Vagina (tissue), 2 donors: ENCODE measurements at regions not wholly inside any gene's neighbourhood (a gene's known extent, or its start where the extent isn't known, plus 50 kb on each side); places are given as distances from the start of the nearest gene placed in this dataset.

Experiments used
- DNase-seq, 2 donors: peaks; one replicate each; pipeline ENCODE4 v3.0.0-alpha.2; 2017; ENCODE audit errors: extremely low spot score in 2 of 2
- H3K27ac ChIP-seq: fragments of 200-600 bp; sonication (generic); one replicate; pipeline ENCODE4 v1.5.1; 2019
- H3K27me3 ChIP-seq: fragments of 200-600 bp; sonication (generic); one replicate; pipeline ENCODE4 v1.5.1; 2019
- H3K36me3 ChIP-seq, 2 donors: fragments of 200-600 bp; sonication (generic); one replicate each; pipeline ENCODE4 v1.5.1; 2017 to 2019
- H3K4me1 ChIP-seq: fragments of 200-600 bp; sonication (generic); one replicate; pipeline ENCODE4 v1.5.1; 2019
- H3K4me3 ChIP-seq, 2 donors: fragments of 200-600 bp; sonication (generic); 1 replicate in 1 of 2; 2 replicates in 1 of 2; pipeline ENCODE4 v1.5.1; 2016 to 2019
- H3K9me3 ChIP-seq: fragments of 200-600 bp; sonication (generic); one replicate; pipeline ENCODE4 v1.5.1; 2019
- CTCF ChIP-seq, 3 experiments: fragments of 450-650 bp in 2 of 3; fragments of 200-600 bp in 1 of 3; sonication (generic) in 1 of 3; IDR thresholded peaks; one replicate each; pipeline ENCODE4 v1.5.1; 2017 to 2019; ENCODE audit warnings: antibody characterized with exemption in 3 of 3, mild to moderate bottlenecking in 2 of 3, moderate library complexity in 2 of 3
- POLR2A ChIP-seq, 2 donors: fragments of 450-650 bp; IDR thresholded peaks; one replicate each; pipeline ENCODE4 v1.6.1; 2017; ENCODE audit warnings: antibody characterized with exemption in 2 of 2, mild to moderate bottlenecking in 2 of 2, moderate library complexity in 2 of 2
- POLR2AphosphoS5 ChIP-seq, 2 donors: sonication (generic); formaldehyde crosslinking; IDR thresholded peaks; one replicate each; pipeline ENCODE4 v1.9.0; 2017; ENCODE audit warnings: antibody characterized with exemption in 2 of 2, mild to moderate bottlenecking in 2 of 2, low read depth in 1 of 2; ENCODE audit not compliant: insufficient read depth in 1 of 2
- intact Hi-C: fragments of 100-400 bp; cut with DNase I; formaldehyde crosslinking; loops from one replicate; pipeline ENCODE4 v1.15.1; 2023

GRCh38 chr5:7036192-7036835 lies 323.1 kb downstream of the TENT4A start:
- H3K27me3 ChIP-seq: no peaks in the 10 kb centered on the region
- intact Hi-C loops: no loop called here

GRCh38 chr5:7039074-7039473 lies 325.8 kb downstream of the TENT4A start:
- Histone ChIP-seq H3K27ac (no peak overlapping the region), H3K36me3 (no peaks in the 10 kb centered on the region), H3K27me3 (no peaks in the 10 kb centered on the region), H3K9me3 (no peaks in the 10 kb centered on the region), H3K4me1 (no peaks in the 10 kb centered on the region), H3K4me3 (no peak overlapping the region)
- no peak for TF ChIP-seq CTCF (IDR thresholded peaks at IDR 0.05)
- TF ChIP-seq POLR2AphosphoS5 (IDR thresholded peaks at IDR 0.05; ENCODE audit: insufficient read depth in 1 of 2, low read depth in 1 of 2): no peak
- intact Hi-C loops: no loop called here
- DNase-seq: no peak

More at GRCh38 chr5:7036192-7036835, 323.1 kb downstream of the TENT4A start:
- no peaks in the 10 kb centered on the region for H3K9me3 ChIP-seq
- no peak overlapping the region for H3K27ac ChIP-seq
- no peak overlapping the region for H3K4me3 ChIP-seq
- H3K36me3 ChIP-seq: no peaks in the 10 kb centered on the region
- TF ChIP-seq POLR2A (IDR thresholded peaks at IDR 0.05) (no peak), POLR2AphosphoS5 (IDR thresholded peaks at IDR 0.05; ENCODE audit: insufficient read depth in 1 of 2, low read depth in 1 of 2) (no peak), CTCF (IDR thresholded peaks at IDR 0.05) (no peak)
- DNase-seq: no peak
- no peaks in the 10 kb centered on the region for H3K4me1 ChIP-seq

GRCh38 chr5:7040111-7040510 lies 326.9 kb downstream of the TENT4A start:
- Histone ChIP-seq H3K27ac (no peak overlapping the region), H3K27me3 (no peaks in the 10 kb centered on the region), H3K9me3 (no peaks in the 10 kb centered on the region), H3K36me3 (no peaks in the 10 kb centered on the region), H3K4me3 (no peak overlapping the region), H3K4me1 (no peaks in the 10 kb centered on the region)
- DNase-seq: no peak
- intact Hi-C loops: no loop called here
- no peak for TF ChIP-seq POLR2AphosphoS5 (IDR thresholded peaks at IDR 0.05; ENCODE audit: insufficient read depth in 1 of 2, low read depth in 1 of 2)

- intact Hi-C loops: no loop called here
- Histone ChIP-seq H3K4me3 (no peak overlapping the region), H3K9me3 (no peaks in the 10 kb centered on the region), H3K4me1 (no peaks in the 10 kb centered on the region), H3K27me3 (no peaks in the 10 kb centered on the region), H3K27ac (no peak overlapping the region), H3K36me3 (no peaks in the 10 kb centered on the region)
- DNase-seq: no peak
- TF ChIP-seq CTCF (IDR thresholded peaks at IDR 0.05) (no peak), POLR2AphosphoS5 (IDR thresholded peaks at IDR 0.05; ENCODE audit: insufficient read depth in 1 of 2, low read depth in 1 of 2) (no peak), POLR2A (IDR thresholded peaks at IDR 0.05) (no peak)
Measured at GRCh38 chr5:7043797-7044196, 330.6 kb downstream of the TENT4A start.

- Histone ChIP-seq H3K27me3 (no peaks in the 10 kb centered on the region), H3K36me3 (no peaks in the 10 kb centered on the region), H3K9me3 (no peaks in the 10 kb centered on the region), H3K4me1 (no peaks in the 10 kb centered on the region), H3K4me3 (no peak overlapping the region), H3K27ac (no peak overlapping the region)
- intact Hi-C loops: no loop called here
- no peak for DNase-seq
- TF ChIP-seq POLR2A (IDR thresholded peaks at IDR 0.05): no peak
- no peak for TF ChIP-seq CTCF (IDR thresholded peaks at IDR 0.05)
- TF ChIP-seq POLR2AphosphoS5 (IDR thresholded peaks at IDR 0.05; ENCODE audit: insufficient read depth in 1 of 2, low read depth in 1 of 2): no peak
Measured at GRCh38 chr5:7047511-7048261, 334.5 kb downstream of the TENT4A start.
